K562 (cell line): ENCODE measurements at regions not wholly inside any gene's neighbourhood (a gene's known extent, or its start where the extent isn't known, plus 50 kb on each side); places are given as distances from the start of the nearest gene placed in this dataset.

ENCODE experiments used
- BCL6 ChIP-seq: fragments of 250-450 bp; sonication (Bioruptor Pico); IDR thresholded peaks from 2 replicates; pipeline ENCODE4 v1.4.0; 2020
- CHD1 ChIP-seq: fragments of 200-600 bp; sonication (generic); IDR thresholded peaks from one replicate; pipeline ENCODE4 v1.6.1; 2012; ENCODE audit warnings: mild to moderate bottlenecking, moderate library complexity, low read length, inconsistent platforms
- CTCF ChIP-seq, 3 experiments: IDR thresholded peaks in 2 of 3; conservative IDR thresholded peaks in 1 of 3; 2 replicates each; pipeline ENCODE4 v1.5.1; 2011 to 2012; ENCODE audit warnings: low read length in 3 of 3, mild to moderate bottlenecking in 3 of 3, control low read depth in 2 of 3, improper control_type of control experiment in 1 of 3, inconsistent platforms in 1 of 3, low read depth in 1 of 3, mixed read lengths in 1 of 3, moderate library complexity in 1 of 3; ENCODE audit not compliant: insufficient read depth in 2 of 3
- GABPA ChIP-seq: fragments of 200-800 bp; sonication (Bioruptor generic); conservative IDR thresholded peaks from 2 replicates; pipeline ENCODE4 v1.6.1; 2016; ENCODE audit warnings: low read depth, missing genetic modification characterization, missing compliant biosample characterization
- JUN ChIP-seq, 2 experiments: sonication (generic) in 1 of 2; formaldehyde crosslinking in 1 of 2; IDR thresholded peaks; 2 replicates each; pipeline versions ENCODE4 v1.6.1 to v1.8.0; 2012 to 2022; ENCODE audit warnings: borderline replicate concordance in 2 of 2, mild to moderate bottlenecking in 2 of 2, improper control_type of control experiment in 1 of 2, low read depth in 1 of 2, low read length in 1 of 2, missing genetic modification reagents in 1 of 2
- REST ChIP-seq, 2 experiments: fragments of 450-650 bp; formaldehyde crosslinking in 1 of 2; IDR thresholded peaks; 2 replicates each; pipeline versions ENCODE4 v1.4.0 to v1.6.1; 2014 to 2020; ENCODE audit warnings: mild to moderate bottlenecking in 2 of 2, borderline replicate concordance in 1 of 2, low read depth in 1 of 2
- SMARCA4 ChIP-seq: fragments of 450-650 bp; IDR thresholded peaks from 2 replicates; pipeline ENCODE4 v1.6.1; 2016
- SRF ChIP-seq, 2 experiments: fragments of 250-450, 450-650 bp in 1 of 2; sonication (Bioruptor Pico) in 1 of 2; sonication (generic) in 1 of 2; formaldehyde crosslinking; IDR thresholded peaks; 2 replicates each; pipeline versions ENCODE4 v1.5.0 to v1.5.1; 2020 to 2022; ENCODE audit warnings: mild to moderate bottlenecking in 1 of 2, missing genetic modification reagents in 1 of 2
- SRSF7 ChIP-seq: fragments of 200-400 bp; formaldehyde crosslinking; optimal IDR thresholded peaks from 2 replicates; pipeline ENCODE3; 2017; ENCODE audit warnings: mild to moderate bottlenecking, low read depth, low read length
- TCF7L2 ChIP-seq: fragments of 150-350 bp; IDR thresholded peaks from 2 replicates; pipeline ENCODE4 v1.6.1; 2016; ENCODE audit warnings: low read depth, mild to moderate bottlenecking, low read length, moderate library complexity
- ZBTB7A ChIP-seq: IDR thresholded peaks from 2 replicates; pipeline ENCODE4 v1.6.1; 2011; ENCODE audit warnings: low read depth, mild to moderate bottlenecking, low read length, moderate library complexity, borderline replicate concordance; ENCODE audit not compliant: control insufficient read depth
- ZFP1 ChIP-seq: fragments of 450-650 bp; formaldehyde crosslinking; IDR thresholded peaks from 2 replicates; pipeline ENCODE4 v1.4.0; 2020; ENCODE audit warnings: mild to moderate bottlenecking, mixed read lengths
- ZNF175 ChIP-seq: fragments of 200-800 bp; sonication (Bioruptor generic); IDR thresholded peaks from 2 replicates; pipeline ENCODE4 v1.6.1; 2016; ENCODE audit warnings: low read depth, mild to moderate bottlenecking, missing genetic modification characterization, missing compliant biosample characterization
- TF ChIP-seq, protein P1 (sequence below): fragments of 450-650 bp; IDR thresholded peaks from 2 replicates; pipeline ENCODE4 v1.6.1; 2016; ENCODE audit warnings: missing biosample characterization, missing genetic modification characterization

GRCh38 chr13:99686944-99687411, 185.7 kb downstream of the TM9SF2 start:
- TF ChIP-seq GABPA (tag) (no peak), ZFP1 (no peak), SRF (CRISPR knock-in tag; IDR thresholded peaks at IDR 0.05) (no peak), CTCF (IDR thresholded peaks at IDR 0.05 in 2 of 3, conservative IDR thresholded peaks at IDR 0.05 in 1 of 3; ENCODE audit: insufficient read depth in 2 of 3, low read depth in 1 of 3, low read length in 3 of 3) (no peak), SRSF7 (no peak), JUN (IDR thresholded peaks at IDR 0.05; ENCODE audit: borderline replicate concordance, low read depth, low read length) (no peak), JUN (CRISPR knock-in tag; IDR thresholded peaks at IDR 0.05; ENCODE audit: borderline replicate concordance) (no peak), SMARCA4 (no peak), BCL6 (CRISPR knock-in tag) (no peak), ZNF175 (CRISPR knock-in tag) (no peak), TCF7L2 (no peak), ZBTB7A (no peak), CHD1 (no peak), REST (IDR thresholded peaks at IDR 0.05; ENCODE audit: borderline replicate concordance) (no peak), REST (CRISPR knock-in tag; IDR thresholded peaks at IDR 0.05; ENCODE audit: low read depth) (no peak)
- TF ChIP-seq, protein P1, sequence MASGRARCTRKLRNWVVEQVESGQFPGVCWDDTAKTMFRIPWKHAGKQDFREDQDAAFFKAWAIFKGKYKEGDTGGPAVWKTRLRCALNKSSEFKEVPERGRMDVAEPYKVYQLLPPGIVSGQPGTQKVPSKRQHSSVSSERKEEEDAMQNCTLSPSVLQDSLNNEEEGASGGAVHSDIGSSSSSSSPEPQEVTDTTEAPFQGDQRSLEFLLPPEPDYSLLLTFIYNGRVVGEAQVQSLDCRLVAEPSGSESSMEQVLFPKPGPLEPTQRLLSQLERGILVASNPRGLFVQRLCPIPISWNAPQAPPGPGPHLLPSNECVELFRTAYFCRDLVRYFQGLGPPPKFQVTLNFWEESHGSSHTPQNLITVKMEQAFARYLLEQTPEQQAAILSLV, result no peak
